HG03095 (cell line): ENCODE measurements at regions not wholly inside any gene's neighbourhood (a gene's known extent, or its start where the extent isn't known, plus 50 kb on each side); places are given as distances from the start of the nearest gene placed in this dataset.
"Not testable (repeated sequence)": the region's sequence is repeated elsewhere in the genome, so short reads cannot be mapped to it uniquely, and the experiment has no call there.

Source experiments
- ATAC-seq: cut with Tn5 transposase; IDR thresholded peaks from one replicate; pipeline ENCODE4 v1.9.1; 2021; ENCODE audit warnings: moderate library complexity; ENCODE audit not compliant: unreplicated experiment

GRCh38 chr13:71018544-71018943, 848.5 kb downstream of the DACH1 start:
- ATAC-seq, result no peak

DNA sequence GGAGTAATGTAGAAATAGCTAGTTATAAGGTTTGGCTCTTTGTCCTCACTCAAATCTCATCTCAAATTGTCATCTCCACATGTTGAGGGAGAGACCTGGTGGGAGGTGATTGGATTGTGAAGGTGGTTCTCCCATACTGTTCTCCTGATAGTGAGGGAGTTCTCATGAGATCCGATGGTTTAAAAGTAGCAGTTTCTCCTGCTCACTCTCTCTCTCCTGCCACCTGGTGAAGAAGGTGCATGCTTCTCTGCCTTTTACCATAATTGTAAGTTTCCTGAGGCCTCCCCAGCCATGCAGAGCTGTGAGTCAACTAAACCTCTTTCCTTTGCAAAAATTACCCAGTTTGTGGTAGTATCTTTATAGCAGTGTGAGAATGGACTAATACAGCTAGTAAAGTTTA, 849.4 kb downstream of the DACH1 start:
- no peak for ATAC-seq

DNA sequence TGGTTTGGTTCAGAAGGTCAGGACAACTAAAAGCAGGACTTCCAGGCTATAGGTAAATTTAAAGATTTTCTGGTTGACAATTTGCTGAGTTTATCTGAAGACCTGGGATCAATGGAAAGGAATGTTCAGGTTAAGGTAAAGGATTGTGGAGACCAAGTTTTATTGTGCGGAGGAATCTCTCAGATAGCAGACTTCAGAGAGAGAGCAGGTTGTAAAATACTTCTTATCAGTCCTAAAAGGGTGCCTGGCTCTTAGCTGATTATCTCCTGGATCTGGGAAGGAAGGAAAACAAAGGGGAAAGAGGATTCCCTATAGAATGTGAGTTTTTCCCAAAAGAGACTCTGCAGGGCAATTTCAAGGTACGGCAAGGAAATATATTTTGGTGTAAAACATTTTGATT, 851.5 kb downstream of the DACH1 start:
- ATAC-seq, result no peak

- ATAC-seq, result no peak
Observed at GRCh38 chr13:71015021-71015420, 852.0 kb downstream of the DACH1 start.

GRCh38 chr13:71005919-71006318, 861.1 kb downstream of the DACH1 start:
- no peak for ATAC-seq

DNA sequence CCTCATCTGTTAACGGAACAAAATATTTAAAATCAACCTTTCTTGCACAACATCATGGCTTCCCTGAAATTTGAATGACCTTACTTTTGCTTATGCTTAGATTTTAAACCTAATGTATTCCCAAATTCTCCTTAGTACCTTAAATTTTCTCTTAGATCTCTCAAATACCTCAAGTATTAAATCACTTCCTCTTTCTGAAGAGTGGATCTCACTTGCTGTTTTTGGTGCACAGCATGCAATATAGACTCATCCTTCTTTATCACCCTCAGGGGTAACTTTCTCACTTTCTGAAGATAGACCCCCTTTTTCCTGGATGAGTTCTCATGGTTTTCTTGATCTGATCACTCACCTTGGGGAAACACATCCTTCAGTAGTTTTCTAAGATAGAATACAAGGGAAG, 871.7 kb downstream of the DACH1 start:
- ATAC-seq, result no peak

DNA sequence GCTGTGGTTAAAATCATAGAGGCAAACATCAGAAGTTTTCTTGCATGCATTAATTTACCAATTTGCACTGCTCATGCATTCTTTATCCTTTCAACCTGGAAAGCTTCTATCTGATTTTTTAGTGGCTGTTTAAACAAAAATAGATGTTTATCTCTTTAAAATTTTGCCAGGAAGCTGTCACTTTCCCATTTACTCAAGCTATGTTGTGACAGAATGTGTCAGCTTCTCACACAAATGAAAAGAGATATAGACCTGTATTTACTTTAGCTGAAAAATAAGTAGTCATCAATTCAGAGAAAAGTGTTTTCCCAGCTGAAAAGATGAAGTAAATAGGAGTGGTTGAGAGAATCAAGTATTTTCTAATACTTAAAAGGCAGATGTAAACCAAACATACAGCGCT, 872.8 kb downstream of the DACH1 start:
- no peak for ATAC-seq

- no peak for ATAC-seq
Observed at GRCh38 chr13:70987043-70987442, 878.8 kb upstream of the KLHL1 start.

DNA sequence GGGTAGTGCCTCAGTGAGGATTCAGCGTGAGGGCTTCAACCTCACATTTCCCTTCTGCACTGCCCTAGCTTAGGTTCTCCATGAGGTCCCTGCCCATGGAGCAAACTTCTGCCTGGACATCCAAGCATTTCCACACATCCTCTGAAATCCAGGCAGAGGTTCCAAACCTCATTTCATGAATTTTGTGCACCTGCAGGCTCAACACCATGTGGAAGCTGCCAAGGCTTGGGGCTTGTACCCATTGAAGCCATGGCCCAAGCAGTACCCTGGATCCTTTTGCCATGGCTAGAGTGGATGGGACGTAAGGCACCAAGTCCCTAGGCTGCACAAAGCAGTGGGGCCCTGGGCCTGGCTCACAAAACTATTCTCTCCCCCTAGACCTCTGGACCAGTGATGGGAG, 877.1 kb upstream of the KLHL1 start:
- ATAC-seq, result no peak

GRCh38 chr13:70981219-70981618, 873.0 kb upstream of the KLHL1 start:
- ATAC-seq, result not testable (repeated sequence)

GRCh38 chr13:70969321-70969720, 861.1 kb upstream of the KLHL1 start:
- ATAC-seq, result no peak

DNA sequence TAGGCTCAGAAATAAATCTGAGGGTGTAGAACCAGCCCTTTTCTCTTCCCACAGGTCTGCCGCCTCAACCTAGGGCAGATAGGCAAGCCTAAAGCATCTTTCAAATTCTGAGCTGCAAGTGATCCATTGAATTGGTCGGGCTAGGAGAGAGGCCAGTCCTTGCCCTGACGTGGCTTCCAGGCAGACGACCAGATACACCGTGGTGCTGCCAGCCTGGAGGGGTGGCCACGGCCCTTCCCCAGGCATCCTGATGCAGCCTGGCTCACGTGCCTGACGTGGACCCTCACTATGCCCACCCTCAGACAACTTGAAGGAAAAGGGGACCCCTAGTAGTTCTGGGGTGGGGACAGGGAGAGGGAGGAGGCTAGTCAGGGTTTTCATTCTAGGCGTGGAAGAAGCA, 859.3 kb upstream of the KLHL1 start:
- no peak for ATAC-seq

DNA sequence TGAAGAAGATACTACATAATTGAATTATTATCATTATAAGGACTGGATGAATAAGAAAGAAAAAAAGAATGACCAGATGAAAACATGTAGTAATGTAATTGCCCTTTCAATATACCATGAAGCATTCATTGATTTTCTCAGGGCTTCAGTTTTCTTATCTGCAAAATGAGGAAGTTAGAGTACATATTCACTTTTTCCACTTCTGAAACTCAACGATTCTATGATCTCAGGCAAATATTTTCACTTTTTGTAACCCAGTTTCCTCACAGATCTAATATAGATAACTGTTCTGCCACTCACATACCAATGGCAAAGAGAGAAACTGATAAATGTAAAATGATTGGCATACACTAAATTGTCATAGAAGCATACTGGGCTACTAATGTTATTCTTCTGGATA, 856.6 kb upstream of the KLHL1 start:
- no peak for ATAC-seq

GRCh38 chr13:70964124-70964523, 855.9 kb upstream of the KLHL1 start:
- ATAC-seq, result no peak

DNA sequence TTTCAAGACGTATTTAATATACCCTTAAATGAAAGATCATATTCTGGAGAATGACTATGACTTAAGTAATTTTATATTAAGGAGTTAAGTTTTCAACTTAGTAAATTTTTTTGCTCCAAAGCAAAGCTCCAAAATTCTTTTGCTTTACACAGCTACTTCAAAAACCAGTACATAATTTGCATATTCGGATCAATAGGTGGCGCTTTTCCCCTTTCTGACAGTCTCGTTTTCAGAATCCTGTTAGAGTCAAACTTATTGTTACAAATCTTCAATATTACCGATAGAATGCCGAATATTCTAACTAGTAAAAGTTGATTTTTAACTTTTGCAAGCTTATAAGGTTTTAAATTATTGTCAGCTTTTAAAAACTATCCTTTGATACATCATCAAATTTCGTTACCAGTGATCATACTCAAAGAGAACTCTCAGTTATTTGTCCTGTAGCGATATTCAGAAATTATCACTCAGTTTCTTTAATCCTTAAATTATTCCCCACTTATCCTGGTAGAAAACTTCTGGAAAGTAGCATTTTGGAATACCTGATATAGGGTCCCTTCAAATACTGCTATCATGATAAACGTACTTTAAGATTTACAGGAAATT, 852.7 kb upstream of the KLHL1 start:
- no peak for ATAC-seq

DNA sequence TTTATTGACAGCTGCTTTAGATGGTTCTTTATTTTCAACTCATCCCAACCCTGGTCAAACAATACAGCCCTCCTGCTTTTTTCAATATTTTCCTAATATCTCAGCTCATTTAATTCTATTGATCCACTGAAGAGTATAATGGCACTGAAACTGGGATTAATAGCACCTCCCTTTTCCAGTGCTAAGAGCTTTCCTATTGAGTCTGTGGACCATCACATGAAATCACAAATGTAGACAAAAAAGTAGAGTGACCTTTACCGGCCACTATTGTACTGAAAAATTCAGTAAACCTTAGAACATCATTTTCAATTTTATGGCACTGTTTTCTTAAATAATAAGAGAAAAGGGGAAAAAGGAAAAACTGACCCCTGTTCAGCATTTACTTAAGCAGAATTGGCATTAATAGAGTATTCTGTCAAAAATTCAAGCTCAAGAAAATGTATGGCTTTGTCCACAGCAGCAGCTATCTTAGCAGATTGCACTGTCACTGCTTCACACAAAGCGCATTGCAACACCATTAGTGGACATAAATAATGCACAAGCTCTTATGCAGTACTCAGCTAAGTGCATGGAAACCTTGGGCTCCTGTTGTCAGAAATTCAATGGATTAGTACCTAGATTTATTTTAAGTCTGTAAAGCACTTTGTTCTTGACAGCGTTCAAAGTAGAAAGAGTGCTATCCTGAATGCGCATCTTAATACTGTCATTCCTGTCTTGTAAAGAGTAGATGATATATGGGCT, 851.0 kb upstream of the KLHL1 start:
- ATAC-seq, result no peak

DNA sequence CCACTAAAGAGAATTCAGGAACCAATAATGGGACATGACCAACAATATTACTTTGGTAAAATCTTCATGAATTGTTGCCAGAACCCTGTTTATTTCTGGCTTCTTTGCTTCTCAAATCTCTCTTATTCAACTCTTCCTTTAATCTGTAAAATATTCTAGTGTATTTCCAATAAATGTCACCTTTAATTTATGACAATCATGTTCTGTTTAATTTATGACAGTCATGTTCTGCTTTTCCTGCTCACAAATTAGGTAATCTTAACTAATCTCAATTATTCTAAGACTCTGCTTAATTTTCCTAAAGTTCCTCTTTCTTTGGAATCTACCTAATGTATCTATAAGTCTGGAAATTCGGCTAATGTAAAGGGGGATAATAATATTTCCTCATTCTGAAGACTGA, 847.6 kb upstream of the KLHL1 start:
- ATAC-seq, result no peak

DNA sequence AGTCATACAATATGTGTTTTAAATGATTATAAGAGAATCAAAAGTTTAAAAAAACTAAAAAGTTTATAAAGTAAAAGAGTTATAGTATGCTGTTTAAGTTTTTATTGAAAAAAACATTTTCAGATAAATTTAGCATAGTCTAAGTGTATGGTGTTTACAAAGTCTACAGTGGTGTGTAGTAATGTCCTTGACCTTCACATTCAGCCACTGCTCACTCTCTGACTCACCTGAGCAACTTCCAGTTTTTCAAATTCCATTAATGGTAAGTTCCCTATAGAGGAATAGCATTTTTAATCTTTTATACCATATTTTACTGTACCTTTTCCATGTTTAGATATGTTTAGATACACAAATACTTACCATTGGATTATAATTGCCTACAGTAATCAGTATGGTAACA, 842.4 kb upstream of the KLHL1 start:
- no peak for ATAC-seq

DNA sequence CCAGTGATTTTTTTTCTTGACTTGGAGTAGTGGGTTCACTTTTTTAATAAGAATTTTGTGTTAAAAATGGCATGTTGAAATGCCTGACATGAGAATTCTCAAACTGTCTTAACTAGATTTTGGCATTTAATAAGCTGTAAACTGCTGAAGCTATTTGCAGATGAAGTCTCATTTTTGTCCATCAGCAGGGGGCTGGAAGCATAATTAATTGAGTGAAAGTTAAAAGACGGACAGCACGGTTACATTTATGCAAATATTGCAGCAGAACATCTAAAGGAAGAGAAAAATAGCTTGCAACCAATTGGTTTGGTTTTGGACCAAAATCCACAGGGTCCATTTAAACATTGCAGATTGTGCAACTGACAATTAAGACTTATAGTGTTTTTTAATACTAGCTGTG, 837.3 kb upstream of the KLHL1 start:
- no peak for ATAC-seq

- no peak for ATAC-seq
Observed at GRCh38 chr13:70941454-70941853, 833.2 kb upstream of the KLHL1 start.

- ATAC-seq, result no peak
Observed at GRCh38 chr13:70938462-70938861, 830.2 kb upstream of the KLHL1 start.

- no peak for ATAC-seq
Observed at GRCh38 chr13:70932511-70932910, 824.3 kb upstream of the KLHL1 start.
